Endothelial cell of umbilical vein (primary cell): ENCODE measurements at regions not wholly inside any gene's neighbourhood (a gene's known extent, or its start where the extent isn't known, plus 50 kb on each side); places are given as distances from the start of the nearest gene placed in this dataset.

Experiments
- BruUV-seq: library from RNA; stranded (reverse); fragments of 400-500 nt; replicated peaks from 2 replicates; lab custom pipeline; 2021; lab: Mats Ljungman, UMichigan
- CTCF ChIA-PET: fragments of 300-600, 350-600 bp; sonication (Branson Sonifier 250); formaldehyde crosslinking; loops from one replicate; lab custom pipeline; 2021; ENCODE audit warnings: antibody characterized with exemption, inconsistent platforms; lab: Charles Lee
- POLR2A ChIA-PET: fragments of 300-600, 350-600 bp; sonication (Branson Sonifier 250); formaldehyde crosslinking; loops from one replicate; lab custom pipeline; 2021; ENCODE audit warnings: antibody characterized with exemption, inconsistent platforms; lab: Charles Lee
- DNase-seq: peaks from one replicate; pipeline ENCODE4 v3.0.0-alpha.2; 2011; ENCODE audit warnings: low read depth, low spot score
- FAIRE-seq: peaks from 2 replicates; lab custom pipeline; 2011; peaks lifted over from hg19 to GRCh38; lab: Jason Lieb, UNC
- H2AFZ ChIP-seq: 2 replicates; pipeline ENCODE4 v1.6.0; 2012; ENCODE audit warnings: low read depth, low read length, control low read depth, inconsistent platforms
- H3K27ac ChIP-seq: 2 replicates; pipeline ENCODE4 v1.5.1; 2011; ENCODE audit warnings: low read depth, mild to moderate bottlenecking, control low read depth, low read length, moderate library complexity; ENCODE audit not compliant: insufficient read depth
- H3K27me3 ChIP-seq, 2 experiments: 2 replicates each; pipeline versions ENCODE4 v1.6.0 to v1.6.1; 2011; ENCODE audit warnings: low read length in 2 of 2, mixed read lengths in 1 of 2; ENCODE audit not compliant: control insufficient read depth in 2 of 2, insufficient read depth in 2 of 2
- H3K36me3 ChIP-seq, 2 experiments: 2 replicates in 1 of 2; 3 replicates in 1 of 2; pipeline ENCODE4 v1.5.1; 2011; ENCODE audit warnings: low read length in 2 of 2, mild to moderate bottlenecking in 1 of 2, moderate library complexity in 1 of 2; ENCODE audit not compliant: control insufficient read depth in 2 of 2, insufficient read depth in 2 of 2; ENCODE audit errors: extremely low read depth in 1 of 2
- H3K4me1 ChIP-seq: 3 replicates; pipeline ENCODE4 v1.5.1; 2011; ENCODE audit warnings: mild to moderate bottlenecking, low read length; ENCODE audit not compliant: control insufficient read depth, insufficient read depth; ENCODE audit errors: extremely low read depth
- H3K4me2 ChIP-seq: 2 replicates; pipeline ENCODE4 v1.6.1; 2011; ENCODE audit warnings: low read length, control low read depth, mixed read lengths; ENCODE audit not compliant: insufficient read depth
- H3K4me3 ChIP-seq, 3 experiments: fragments of 200-600 bp in 1 of 3; sonication (generic), shearing (Covaris generic) in 1 of 3; replicated peaks in 1 of 3; 2 replicates each; pipeline ENCODE4 v1.5.1; 2011 to 2016; ENCODE audit warnings: control low read depth in 3 of 3, low read length in 3 of 3, mild to moderate bottlenecking in 2 of 3, inconsistent platforms in 1 of 3, low read depth in 1 of 3, moderate library complexity in 1 of 3; ENCODE audit not compliant: insufficient read depth in 1 of 3
- H3K79me2 ChIP-seq: 2 replicates; pipeline ENCODE4 v1.6.0; 2012; ENCODE audit warnings: low read length, inconsistent platforms; ENCODE audit not compliant: control insufficient read depth, insufficient read depth
- H3K9ac ChIP-seq: replicated peaks from 2 replicates; pipeline ENCODE3; 2011; ENCODE audit warnings: low read length, control low read depth; ENCODE audit not compliant: insufficient read depth; ENCODE audit errors: extremely low read depth
- H3K9me1 ChIP-seq: replicated peaks from 3 replicates; pipeline ENCODE4 v1.6.0; 2011; ENCODE audit warnings: mild to moderate bottlenecking, low read length; ENCODE audit not compliant: control insufficient read depth, insufficient read depth; ENCODE audit errors: extremely low read depth
- H3K9me3 ChIP-seq: replicated peaks from 2 replicates; pipeline ENCODE4 v1.5.1; 2012; ENCODE audit warnings: low read length, inconsistent platforms; ENCODE audit not compliant: control insufficient read depth, insufficient read depth
- H4K20me1 ChIP-seq: replicated peaks from 2 replicates; pipeline ENCODE3; 2011; ENCODE audit warnings: mild to moderate bottlenecking, low read length; ENCODE audit not compliant: control insufficient read depth, insufficient read depth; ENCODE audit errors: extremely low read depth
- EZH2 ChIP-seq: IDR thresholded peaks from 2 replicates; pipeline ENCODE4 v1.6.1; 2012; ENCODE audit warnings: borderline replicate concordance, low read depth, mild to moderate bottlenecking, moderate library complexity, low read length, inconsistent platforms; ENCODE audit not compliant: severe bottlenecking
- FOS ChIP-seq: IDR thresholded peaks from 2 replicates; pipeline ENCODE4 v1.6.1; 2011; ENCODE audit warnings: mild to moderate bottlenecking, low read length, moderate library complexity, borderline replicate concordance; ENCODE audit not compliant: insufficient read depth
- GATA2 ChIP-seq: IDR thresholded peaks from 2 replicates; pipeline ENCODE4 v1.7.0; 2011; ENCODE audit warnings: low read depth, mild to moderate bottlenecking, moderate library complexity, mixed read lengths, low read length; ENCODE audit not compliant: insufficient read length, insufficient read depth
- JUN ChIP-seq: IDR thresholded peaks from 2 replicates; pipeline ENCODE4 v1.6.1; 2011; ENCODE audit warnings: borderline replicate concordance, low read depth; ENCODE audit not compliant: insufficient read length, insufficient read depth
- MYC ChIP-seq: IDR thresholded peaks from one replicate; pipeline ENCODE4 v1.6.1; 2011; ENCODE audit warnings: mild to moderate bottlenecking, low read depth, low read length
- POLR2A ChIP-seq: IDR thresholded peaks from 2 replicates; pipeline ENCODE4 v1.6.1; 2012; ENCODE audit warnings: low read depth, mild to moderate bottlenecking, control low read depth, low read length
- POLR2AphosphoS5 ChIP-seq: IDR thresholded peaks from 2 replicates; pipeline ENCODE4 v1.6.1; 2012; ENCODE audit warnings: low read depth, mild to moderate bottlenecking, control low read depth, low read length, moderate library complexity; ENCODE audit not compliant: insufficient read depth
- dilution Hi-C: fragments of 300-500 bp; cut with MboI; formaldehyde crosslinking; loops from one replicate; pipeline ENCODE4 v1.15.0; 2019; ENCODE audit warnings: low sequenced_read_pairs; ENCODE audit not compliant: extremely low pct_ligation_motif_present
- intact Hi-C: fragments of 100-400 bp; cut with micrococcal nuclease; formaldehyde crosslinking; loops from one replicate; pipeline ENCODE4 v1.10.0; 2022
- TF ChIP-seq, protein P1 (sequence below), 2 donors: IDR thresholded peaks; 1 replicate in 1 of 2; 2 replicates in 1 of 2; pipeline ENCODE4 v1.5.1; 2011; ENCODE audit warnings: low read length in 2 of 2, mild to moderate bottlenecking in 2 of 2, moderate library complexity in 2 of 2, control low read depth in 1 of 2, inconsistent platforms in 1 of 2, low read depth in 1 of 2; ENCODE audit not compliant: insufficient read depth in 1 of 2; ENCODE audit errors: extremely low read depth in 1 of 2
- TF ChIP-seq, protein P2 (sequence below): IDR thresholded peaks from 2 replicates; pipeline ENCODE4 v1.6.1; 2011; ENCODE audit not compliant: insufficient read depth, insufficient read length

- no peak for TF ChIP-seq POLR2A
- no peak for TF ChIP-seq MYC
- TF ChIP-seq, protein P1, sequence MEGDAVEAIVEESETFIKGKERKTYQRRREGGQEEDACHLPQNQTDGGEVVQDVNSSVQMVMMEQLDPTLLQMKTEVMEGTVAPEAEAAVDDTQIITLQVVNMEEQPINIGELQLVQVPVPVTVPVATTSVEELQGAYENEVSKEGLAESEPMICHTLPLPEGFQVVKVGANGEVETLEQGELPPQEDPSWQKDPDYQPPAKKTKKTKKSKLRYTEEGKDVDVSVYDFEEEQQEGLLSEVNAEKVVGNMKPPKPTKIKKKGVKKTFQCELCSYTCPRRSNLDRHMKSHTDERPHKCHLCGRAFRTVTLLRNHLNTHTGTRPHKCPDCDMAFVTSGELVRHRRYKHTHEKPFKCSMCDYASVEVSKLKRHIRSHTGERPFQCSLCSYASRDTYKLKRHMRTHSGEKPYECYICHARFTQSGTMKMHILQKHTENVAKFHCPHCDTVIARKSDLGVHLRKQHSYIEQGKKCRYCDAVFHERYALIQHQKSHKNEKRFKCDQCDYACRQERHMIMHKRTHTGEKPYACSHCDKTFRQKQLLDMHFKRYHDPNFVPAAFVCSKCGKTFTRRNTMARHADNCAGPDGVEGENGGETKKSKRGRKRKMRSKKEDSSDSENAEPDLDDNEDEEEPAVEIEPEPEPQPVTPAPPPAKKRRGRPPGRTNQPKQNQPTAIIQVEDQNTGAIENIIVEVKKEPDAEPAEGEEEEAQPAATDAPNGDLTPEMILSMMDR (IDR thresholded peaks at IDR 0.05; ENCODE audit: extremely low read depth in 1 of 2, insufficient read depth in 1 of 2, low read depth in 1 of 2, low read length in 2 of 2) = no peak
- no peak for TF ChIP-seq GATA2
- TF ChIP-seq FOS = no peak
- H3K9me1 ChIP-seq = no peaks in the 10 kb centered on the region
- no peak overlapping the region for H3K4me3 ChIP-seq
- dilution Hi-C loops (no loop called here), intact Hi-C loops (no loop called here)
- no peak overlapping the region for H2AFZ ChIP-seq
- no peak overlapping the region for H3K9ac ChIP-seq
- H4K20me1 ChIP-seq = no peaks in the 10 kb centered on the region
- no peaks in the 10 kb centered on the region for H3K79me2 ChIP-seq
- ChIA-PET POLR2A (no interaction called here), CTCF (interaction anchor here (1.2 to 1.6 kb wide), 2 partner anchors 14 to 16 kb away, joined by 3 to 6 read pairs; no protein-coding TSS in a partner anchor)
- H3K4me1 ChIP-seq = peaks cover 2% of the 10 kb centered on the region
- H3K9me3 ChIP-seq = no peaks in the 10 kb centered on the region
- DNase-seq (no peak), FAIRE-seq (no peak)
- H3K27me3 ChIP-seq = no peaks in the 10 kb centered on the region
- H3K36me3 ChIP-seq = no peaks in the 10 kb centered on the region
- BruUV-seq = no TSS peak
- no peak overlapping the region for H3K27ac ChIP-seq
- H3K4me2 ChIP-seq = no peak overlapping the region
Measured at GRCh38 chr3:107220538-107220937, 156.7 kb upstream of the CCDC54 start.

- dilution Hi-C loops = no loop called here
- H3K27me3 ChIP-seq = no peaks in the 10 kb centered on the region
- FAIRE-seq = no peak
- no peak overlapping the region for H3K9ac ChIP-seq
- H3K36me3 ChIP-seq = no peaks in the 10 kb centered on the region
- ChIA-PET POLR2A (no interaction called here), CTCF (interaction anchor here (1.2 to 1.3 kb wide), 2 partner anchors 14 kb away, joined by 4 read pairs; no protein-coding TSS in a partner anchor)
- no peak overlapping the region for H3K4me3 ChIP-seq
- no peak overlapping the region for H2AFZ ChIP-seq
- no peak overlapping the region for H3K27ac ChIP-seq
- H3K9me3 ChIP-seq = no peaks in the 10 kb centered on the region
- intact Hi-C loops = no loop called here
- DNase-seq = no peak
- H3K4me2 ChIP-seq = no peak overlapping the region
- no TSS peak for BruUV-seq
- no peaks in the 10 kb centered on the region for H3K9me1 ChIP-seq
- no peak for TF ChIP-seq POLR2A
- no peak for TF ChIP-seq EZH2
- TF ChIP-seq FOS = no peak
- no peak for TF ChIP-seq GATA2
- no peak for TF ChIP-seq POLR2AphosphoS5
- TF ChIP-seq, protein P1 (IDR thresholded peaks at IDR 0.05; ENCODE audit: extremely low read depth in 1 of 2, insufficient read depth in 1 of 2, low read depth in 1 of 2, low read length in 2 of 2) = no peak
- TF ChIP-seq, protein P2, sequence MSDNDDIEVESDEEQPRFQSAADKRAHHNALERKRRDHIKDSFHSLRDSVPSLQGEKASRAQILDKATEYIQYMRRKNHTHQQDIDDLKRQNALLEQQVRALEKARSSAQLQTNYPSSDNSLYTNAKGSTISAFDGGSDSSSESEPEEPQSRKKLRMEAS = no peak
- no peak for TF ChIP-seq MYC
- no peak for TF ChIP-seq JUN
- no peaks in the 10 kb centered on the region for H3K79me2 ChIP-seq
- H3K4me1 ChIP-seq = peaks cover 2% of the 10 kb centered on the region
- no peaks in the 10 kb centered on the region for H4K20me1 ChIP-seq
Measured at GRCh38 chr3:107221856-107222255, 155.4 kb upstream of the CCDC54 start.
